GM13977 (cell line): ENCODE measurements at regions not wholly inside any gene's neighbourhood (a gene's known extent, or its start where the extent isn't known, plus 50 kb on each side); places are given as distances from the start of the nearest gene placed in this dataset.
"Not testable (repeated sequence)": the region's sequence is repeated elsewhere in the genome, so short reads cannot be mapped to it uniquely, and the experiment has no call there.

ENCODE experiments used
- DNase-seq: peaks from one replicate; pipeline ENCODE4 v3.0.0; 2012; ENCODE audit warnings: low spot score
- in situ Hi-C: fragments of 300-500 bp; cut with MboI; formaldehyde crosslinking; loops from one replicate; pipeline ENCODE4 v1.12.0; 2022; ENCODE audit warnings: low sequenced_read_pairs, low pct_unique_long_range_greater_than_20kb, mixed read lengths, inconsistent platforms; ENCODE audit not compliant: unreplicated experiment
- TF ChIP-seq, protein P1 (sequence below): IDR thresholded peaks from 2 replicates; pipeline ENCODE4 v1.5.1; 2012; ENCODE audit warnings: mild to moderate bottlenecking, control low read depth; ENCODE audit not compliant: insufficient read depth; ENCODE audit errors: extremely low read depth, missing control alignments

GRCh38 chr1:166300767-166301166, 134.0 kb upstream of the FAM78B start:
- in situ Hi-C loops: no loop called here
- DNase-seq: no peak
- TF ChIP-seq, protein P1, sequence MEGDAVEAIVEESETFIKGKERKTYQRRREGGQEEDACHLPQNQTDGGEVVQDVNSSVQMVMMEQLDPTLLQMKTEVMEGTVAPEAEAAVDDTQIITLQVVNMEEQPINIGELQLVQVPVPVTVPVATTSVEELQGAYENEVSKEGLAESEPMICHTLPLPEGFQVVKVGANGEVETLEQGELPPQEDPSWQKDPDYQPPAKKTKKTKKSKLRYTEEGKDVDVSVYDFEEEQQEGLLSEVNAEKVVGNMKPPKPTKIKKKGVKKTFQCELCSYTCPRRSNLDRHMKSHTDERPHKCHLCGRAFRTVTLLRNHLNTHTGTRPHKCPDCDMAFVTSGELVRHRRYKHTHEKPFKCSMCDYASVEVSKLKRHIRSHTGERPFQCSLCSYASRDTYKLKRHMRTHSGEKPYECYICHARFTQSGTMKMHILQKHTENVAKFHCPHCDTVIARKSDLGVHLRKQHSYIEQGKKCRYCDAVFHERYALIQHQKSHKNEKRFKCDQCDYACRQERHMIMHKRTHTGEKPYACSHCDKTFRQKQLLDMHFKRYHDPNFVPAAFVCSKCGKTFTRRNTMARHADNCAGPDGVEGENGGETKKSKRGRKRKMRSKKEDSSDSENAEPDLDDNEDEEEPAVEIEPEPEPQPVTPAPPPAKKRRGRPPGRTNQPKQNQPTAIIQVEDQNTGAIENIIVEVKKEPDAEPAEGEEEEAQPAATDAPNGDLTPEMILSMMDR: no peak

DNA sequence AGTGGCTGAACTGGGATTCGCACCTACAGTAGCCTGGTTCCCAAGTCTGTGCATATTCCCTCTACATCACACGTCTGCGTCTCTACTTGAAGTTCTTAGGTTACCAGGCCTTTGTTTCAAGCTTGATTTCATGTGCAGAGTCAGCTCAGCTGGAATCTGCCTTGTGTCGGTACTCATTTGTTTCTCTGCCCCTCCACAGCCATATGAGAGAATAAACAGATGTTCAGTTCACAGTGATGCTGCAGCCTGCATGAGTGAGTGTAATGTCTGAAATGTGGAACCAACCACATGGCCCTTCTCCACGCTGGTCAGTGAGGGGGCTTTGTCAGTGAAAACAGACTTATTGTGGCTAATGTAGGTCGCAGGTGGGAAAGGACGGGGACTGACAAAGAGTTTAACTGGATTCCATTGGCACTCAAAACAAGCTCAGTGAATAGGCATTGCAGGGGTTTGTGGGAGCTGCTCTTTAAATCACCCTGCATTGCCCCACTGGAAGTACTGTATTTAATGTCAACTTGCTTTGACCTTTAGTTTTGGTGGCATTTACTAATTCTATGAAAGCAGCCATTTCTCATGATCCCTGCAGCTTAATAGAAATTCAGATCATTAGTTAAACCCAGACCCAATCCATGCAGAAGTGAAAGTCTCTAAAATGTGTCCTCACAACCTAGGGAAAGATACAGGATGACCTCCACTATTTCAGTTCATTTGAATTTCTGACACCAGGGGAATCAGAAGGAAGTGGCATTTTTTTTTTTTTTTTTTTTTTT, 136.4 kb upstream of the FAM78B start:
- DNase-seq: no peak
- in situ Hi-C loops: no loop called here
- TF ChIP-seq, protein P1: no peak

DNA sequence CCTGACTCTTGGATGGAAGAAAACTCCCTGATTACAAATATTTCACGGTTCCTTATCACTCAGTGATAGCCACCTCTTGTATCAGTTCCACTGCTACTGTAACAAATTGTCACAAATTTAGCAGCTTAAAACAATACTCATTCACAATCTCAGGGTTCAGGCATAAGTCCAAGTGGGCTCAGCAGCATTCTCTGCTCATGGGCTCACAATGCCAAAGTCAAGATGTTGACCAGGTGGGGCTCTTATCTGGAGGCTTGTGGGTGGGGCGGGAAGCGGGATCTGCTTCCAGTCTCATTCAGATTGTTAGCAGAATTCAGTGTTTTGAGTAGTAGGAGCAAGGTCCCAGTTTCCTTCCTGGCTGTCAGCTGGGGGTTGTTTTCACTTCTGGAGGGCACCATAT, 137.3 kb upstream of the FAM78B start:
- in situ Hi-C loops: no loop called here
- TF ChIP-seq, protein P1: no peak
- no peak for DNase-seq

- in situ Hi-C loops: no loop called here
- TF ChIP-seq, protein P1: no peak
- no peak for DNase-seq
Measured at GRCh38 chr1:166305371-166305770, 138.6 kb upstream of the FAM78B start.

DNA sequence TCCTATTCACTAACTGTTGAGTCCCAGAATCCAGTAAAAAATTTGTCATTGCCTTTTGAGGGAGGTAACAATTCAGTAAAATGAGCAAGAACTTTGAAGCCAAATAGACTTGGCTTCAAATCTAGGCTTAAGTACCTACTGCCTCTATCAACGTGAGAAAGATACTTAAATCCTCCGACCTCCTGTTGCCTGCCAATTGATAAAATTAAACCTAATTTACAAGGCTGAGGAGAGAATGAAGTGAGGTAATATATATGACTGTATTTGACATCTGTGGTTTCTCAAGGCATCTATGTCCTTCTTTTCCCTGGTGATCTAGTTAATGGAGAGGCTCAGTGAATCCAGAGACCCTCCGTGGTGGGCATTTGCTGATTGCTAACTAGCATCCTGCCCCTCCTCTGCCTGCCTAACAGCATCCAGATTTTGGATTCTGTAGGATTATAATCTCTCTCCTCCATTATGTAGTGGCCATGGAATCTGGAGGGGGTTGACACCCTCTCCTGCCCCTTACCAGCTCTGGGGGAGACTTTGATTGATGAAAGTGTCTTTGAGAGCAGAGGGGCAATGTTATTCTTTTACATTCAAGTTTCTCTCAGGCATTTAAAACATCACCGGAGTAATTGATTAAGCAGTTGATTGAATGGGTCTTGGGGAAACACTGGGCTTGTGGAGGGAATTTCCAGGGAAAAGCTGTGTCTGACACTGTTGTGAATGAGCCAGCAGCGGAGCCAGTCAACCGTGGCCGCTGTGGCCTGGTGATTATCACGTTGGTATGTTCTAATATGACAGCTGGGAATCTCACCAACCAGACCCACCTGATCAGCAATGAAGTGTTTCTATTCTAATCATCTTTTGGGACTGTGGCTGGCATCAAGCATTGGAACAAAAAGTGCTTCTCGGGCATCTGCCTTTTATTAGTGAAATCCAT, 140.7 kb upstream of the FAM78B start:
- in situ Hi-C loops: no loop called here
- no peak for DNase-seq
- TF ChIP-seq, protein P1: no peak

- in situ Hi-C loops, DNase-seq: not testable (repeated sequence)
Measured at GRCh38 chr1:166316306-166316705, 149.5 kb upstream of the FAM78B start.

DNA sequence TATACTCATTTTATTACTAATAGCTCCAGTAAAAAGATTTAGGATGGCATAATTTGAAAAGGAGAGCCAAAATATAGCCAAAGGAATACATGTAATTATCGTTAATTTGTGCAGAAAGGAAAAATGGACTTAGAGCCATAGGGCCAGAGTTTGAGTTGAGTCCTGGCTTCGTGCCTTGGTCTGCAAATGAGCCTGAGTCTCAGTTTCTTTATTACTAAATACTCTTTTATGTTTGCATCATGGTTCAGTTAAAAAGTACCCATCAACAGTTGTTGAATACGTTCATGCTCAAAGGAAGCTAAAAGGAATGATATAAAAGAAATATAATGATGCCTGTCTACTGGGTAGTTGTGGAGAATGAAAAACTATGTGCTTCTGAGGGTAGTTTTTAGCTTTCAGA, 155.7 kb upstream of the FAM78B start:
- TF ChIP-seq, protein P1: no peak
- in situ Hi-C loops: no loop called here
- no peak for DNase-seq
